ENCODE measurements at regions not wholly inside any gene's neighbourhood (a gene's known extent, or its start where the extent isn't known, plus 50 kb on each side); places are given as distances from the start of the nearest gene placed in this dataset.

DNA sequence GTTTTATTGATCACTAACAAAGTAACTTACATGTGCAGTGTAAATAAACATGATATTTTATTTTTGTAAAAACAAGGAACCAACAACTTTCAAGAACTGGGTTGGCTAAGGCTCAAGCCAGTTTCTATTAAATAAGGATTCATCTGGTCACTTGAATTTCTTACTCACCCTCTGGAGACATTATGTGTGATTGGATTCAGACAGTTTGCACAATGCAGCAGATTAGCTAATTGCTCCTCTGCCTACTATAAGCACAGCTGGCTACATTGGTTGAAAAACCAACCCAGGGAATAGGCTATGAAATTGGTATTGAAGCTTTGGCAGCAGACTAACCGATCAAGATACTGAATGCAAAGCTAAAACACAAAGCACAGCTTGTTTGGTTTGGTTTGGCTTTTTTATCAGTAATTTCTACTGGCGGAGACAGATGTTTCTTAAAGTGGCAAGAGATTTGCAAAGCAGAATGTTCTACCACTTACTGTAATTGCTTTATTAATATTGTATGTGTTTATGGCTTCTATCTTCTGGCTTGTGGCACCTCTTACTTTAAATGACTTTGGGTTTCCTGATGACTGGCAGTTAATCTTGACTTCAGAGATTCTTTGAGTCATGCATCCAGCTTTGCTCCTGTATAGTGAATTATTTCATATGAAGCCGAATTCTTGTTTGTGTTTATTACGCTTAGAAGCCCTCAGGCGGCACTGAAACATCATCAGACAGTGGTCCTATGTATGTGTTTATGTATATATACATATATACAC lies 231.5 kb downstream of the MPDZ start:
- H3K4me1 ChIP-seq (ENCODE audit: control insufficient read depth, insufficient read depth, low read length): no peaks in the 10 kb centered on the region
- H3K9ac ChIP-seq (ENCODE audit: low read length): no peak overlapping the region
- H3K9me3 ChIP-seq (ENCODE audit: control insufficient read depth, low read length): no peaks in the 10 kb centered on the region
- H3K36me3 ChIP-seq (ENCODE audit: control insufficient read depth, insufficient read depth, low read length): no peaks in the 10 kb centered on the region
- no peak overlapping the region for H3K4me3 ChIP-seq (ENCODE audit: low read length)
- H3K27me3 ChIP-seq (ENCODE audit: control insufficient read depth, insufficient read depth, low read length): no peaks in the 10 kb centered on the region

DNA sequence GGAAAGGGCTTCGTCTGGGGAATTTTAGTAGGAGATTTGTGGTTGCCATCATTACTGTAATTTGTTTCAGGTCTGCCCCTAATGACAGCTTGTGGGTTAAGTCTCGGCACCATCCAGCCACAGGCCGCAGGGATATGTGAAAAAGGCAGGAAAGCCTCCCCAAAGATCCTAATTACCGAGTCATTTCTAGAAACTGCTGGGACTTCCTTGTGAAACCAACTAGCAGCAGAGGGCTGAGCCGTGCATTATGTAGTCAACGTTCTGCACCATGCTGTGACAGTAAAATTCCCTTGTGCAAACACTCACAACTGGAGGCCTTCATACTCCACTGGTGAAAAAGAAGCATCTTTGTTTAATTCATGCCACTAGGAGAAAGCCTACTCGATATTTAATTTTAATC lies 230.3 kb downstream of the MPDZ start:
- H3K4me3 ChIP-seq (ENCODE audit: low read length): no peak overlapping the region
- H3K36me3 ChIP-seq (ENCODE audit: control insufficient read depth, insufficient read depth, low read length): no peaks in the 10 kb centered on the region
- H3K9ac ChIP-seq (ENCODE audit: low read length): no peak overlapping the region
- H3K27me3 ChIP-seq (ENCODE audit: control insufficient read depth, insufficient read depth, low read length): no peaks in the 10 kb centered on the region
- H3K4me1 ChIP-seq (ENCODE audit: control insufficient read depth, insufficient read depth, low read length): no peaks in the 10 kb centered on the region
- H3K9me3 ChIP-seq (ENCODE audit: control insufficient read depth, low read length): no peaks in the 10 kb centered on the region

DNA sequence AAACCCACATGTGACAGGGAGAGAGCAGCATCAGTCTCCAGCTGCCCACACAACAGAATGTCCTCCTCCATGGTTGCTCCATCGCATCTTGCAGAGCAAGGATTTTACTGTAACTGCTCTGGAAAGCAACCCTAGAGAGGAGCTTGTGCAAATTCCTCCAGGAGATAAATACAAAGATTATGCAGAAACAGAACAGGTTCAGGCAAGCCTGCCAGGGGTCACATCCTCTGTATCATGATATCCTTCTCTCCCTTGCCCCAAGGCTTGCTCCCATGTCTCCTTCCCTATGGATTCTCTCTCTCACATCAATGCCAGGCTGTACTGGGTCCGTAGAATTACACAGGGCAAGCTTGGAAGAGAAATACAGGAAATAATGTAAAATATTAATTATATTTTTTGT lies 226.0 kb downstream of the MPDZ start:
- H3K4me3 ChIP-seq (ENCODE audit: low read length): no peak overlapping the region

DNA sequence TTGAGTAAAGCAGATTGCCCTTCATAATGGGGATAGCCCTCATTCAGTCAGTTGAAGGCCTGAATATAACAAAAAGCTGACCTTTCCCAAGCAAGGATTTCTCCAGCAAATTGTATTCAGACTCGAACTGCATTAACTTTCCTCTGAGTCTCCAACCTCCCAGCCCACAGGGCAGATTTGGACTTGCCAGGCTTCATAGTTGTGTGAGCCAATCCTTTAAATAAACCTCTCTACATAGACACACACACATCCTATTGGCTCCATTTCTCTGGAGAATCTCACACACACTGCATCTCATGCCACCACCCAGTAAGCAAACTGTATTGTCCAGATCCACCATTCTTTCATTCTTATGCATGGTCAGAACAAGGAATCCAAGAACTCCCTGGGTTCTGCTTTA lies 225.1 kb downstream of the MPDZ start:
- Histone ChIP-seq H3K36me3 (ENCODE audit: control insufficient read depth, insufficient read depth, low read length) (no peaks in the 10 kb centered on the region), H3K27me3 (ENCODE audit: control insufficient read depth, insufficient read depth, low read length) (no peaks in the 10 kb centered on the region), H3K4me1 (ENCODE audit: control insufficient read depth, insufficient read depth, low read length) (no peaks in the 10 kb centered on the region), H3K9me3 (ENCODE audit: control insufficient read depth, low read length) (no peaks in the 10 kb centered on the region), H3K4me3 (ENCODE audit: low read length) (no peak overlapping the region), H3K9ac (ENCODE audit: low read length) (no peak overlapping the region)

More for the DNA sequence above, 226.0 kb downstream of the MPDZ start:
- Histone ChIP-seq H3K27me3 (ENCODE audit: control insufficient read depth, insufficient read depth, low read length) (no peaks in the 10 kb centered on the region), H3K4me1 (ENCODE audit: control insufficient read depth, insufficient read depth, low read length) (no peaks in the 10 kb centered on the region), H3K9me3 (ENCODE audit: control insufficient read depth, low read length) (no peaks in the 10 kb centered on the region), H3K36me3 (ENCODE audit: control insufficient read depth, insufficient read depth, low read length) (no peaks in the 10 kb centered on the region), H3K9ac (ENCODE audit: low read length) (no peak overlapping the region)

All from mucosa of stomach (tissue), 1 donor.